ENCODE measurements at regions not wholly inside any gene's neighbourhood (a gene's known extent, or its start where the extent isn't known, plus 50 kb on each side); places are given as distances from the start of the nearest gene placed in this dataset.

- Histone ChIP-seq H3K27ac (ENCODE audit: extremely low read depth, low read depth, low read length) (no peak overlapping the region), H3K4me3 (ENCODE audit: low read depth, low read length) (no peak overlapping the region), H3K36me3 (ENCODE audit: control insufficient read depth in 2 of 2, insufficient read depth in 1 of 2, low read length in 2 of 2) (no peaks in the 10 kb centered on the region), H3K9me3 (ENCODE audit: control insufficient read depth, insufficient read depth, low read depth, low read length) (no peaks in the 10 kb centered on the region), H3K4me1 (ENCODE audit: control insufficient read depth, insufficient read depth, low read length) (no peaks in the 10 kb centered on the region)
- ChIA-PET POLR2A (no interaction called here), CTCF (no interaction called here)
- TF ChIP-seq ZNF324 (tag by site-specific recombination; IDR thresholded peaks at IDR 0.05) = no peak
- TF ChIP-seq ZNF266 (tag by site-specific recombination; IDR thresholded peaks at IDR 0.05; ENCODE audit: low read depth) = no peak
- no peak for TF ChIP-seq ZNF138 (tag by site-specific recombination; IDR thresholded peaks at IDR 0.05; ENCODE audit: borderline replicate concordance)
- TF ChIP-seq INSM2 (tag by site-specific recombination; IDR thresholded peaks at IDR 0.05) = no peak
- TF ChIP-seq ZBTB17 (tag by site-specific recombination; IDR thresholded peaks at IDR 0.05) = no peak
- TF ChIP-seq ZNF148 (tag by site-specific recombination; IDR thresholded peaks at IDR 0.05; ENCODE audit: borderline replicate concordance) = no peak
- TF ChIP-seq ZNF658 (tag by site-specific recombination; IDR thresholded peaks at IDR 0.05) = no peak
- TF ChIP-seq ZNF114 (tag by site-specific recombination; IDR thresholded peaks at IDR 0.05) = no peak
- no peak for TF ChIP-seq ZNF16 (tag by site-specific recombination; IDR thresholded peaks at IDR 0.05; ENCODE audit: low read depth)
- TF ChIP-seq ELK4 (IDR thresholded peaks at IDR 0.05; ENCODE audit: borderline replicate concordance, low read depth, low read length) = no peak
- no peak for TF ChIP-seq ZFP37 (tag by site-specific recombination; IDR thresholded peaks at IDR 0.05)
- no peak for TF ChIP-seq TRIM28 (IDR thresholded peaks at IDR 0.05; ENCODE audit: borderline replicate concordance, low read length)
- TF ChIP-seq ZNF174 (tag by site-specific recombination; IDR thresholded peaks at IDR 0.05) = no peak
Measured at GRCh38 chr2:16266571-16266970, 326.2 kb downstream of the MYCN start.

GRCh38 chr2:16264931-16265540 is 324.7 kb downstream of the MYCN start:
- Histone ChIP-seq H3K27ac (ENCODE audit: extremely low read depth, low read depth, low read length) (no peak overlapping the region), H3K36me3 (ENCODE audit: control insufficient read depth in 2 of 2, insufficient read depth in 1 of 2, low read length in 2 of 2) (no peaks in the 10 kb centered on the region), H3K4me3 (ENCODE audit: low read depth, low read length) (no peak overlapping the region), H3K9me3 (ENCODE audit: control insufficient read depth, insufficient read depth, low read depth, low read length) (no peaks in the 10 kb centered on the region), H3K4me1 (ENCODE audit: control insufficient read depth, insufficient read depth, low read length) (no peaks in the 10 kb centered on the region)
- CTCF ChIA-PET = no interaction called here
- TF ChIP-seq ZNF366 (tag by site-specific recombination; conservative IDR thresholded peaks at IDR 0.05) (no peak), ZNF426 (tag by site-specific recombination; IDR thresholded peaks at IDR 0.05) (no peak)
- POLR2A ChIA-PET = no interaction called here

DNA sequence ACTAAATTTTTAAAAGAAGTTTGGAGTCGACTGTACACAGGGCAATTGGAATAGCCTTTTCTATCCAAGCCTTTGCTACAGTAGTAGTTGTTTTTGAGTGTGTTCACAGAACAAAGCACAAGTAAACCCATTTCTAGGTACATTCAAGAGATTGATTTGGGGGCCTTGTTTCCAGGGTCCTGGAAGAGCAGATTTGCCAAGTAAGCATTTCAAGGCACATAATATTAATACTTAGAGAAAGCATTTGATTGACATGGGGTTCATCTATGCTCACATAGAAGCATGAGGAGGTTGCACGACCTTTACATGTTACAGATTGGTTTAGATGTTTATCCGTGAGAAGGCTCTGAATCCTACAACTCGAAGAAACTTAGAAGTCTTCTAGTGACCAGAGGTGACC is 324.1 kb downstream of the MYCN start:
- Histone ChIP-seq H3K4me1 (ENCODE audit: control insufficient read depth, insufficient read depth, low read length) (no peaks in the 10 kb centered on the region), H3K4me3 (ENCODE audit: low read depth, low read length) (no peak overlapping the region), H3K27ac (ENCODE audit: extremely low read depth, low read depth, low read length) (no peak overlapping the region), H3K9me3 (ENCODE audit: control insufficient read depth, insufficient read depth, low read depth, low read length) (no peaks in the 10 kb centered on the region), H3K36me3 (ENCODE audit: control insufficient read depth in 2 of 2, insufficient read depth in 1 of 2, low read length in 2 of 2) (no peaks in the 10 kb centered on the region)
- ChIA-PET POLR2A (no interaction called here), CTCF (no interaction called here)
- TF ChIP-seq ZNF704 (tag by site-specific recombination; IDR thresholded peaks at IDR 0.05) (no peak), ZNF510 (tag by site-specific recombination; IDR thresholded peaks at IDR 0.05; ENCODE audit: insufficient replicate concordance) (no peak), ZNF184 (tag by site-specific recombination; IDR thresholded peaks at IDR 0.05) (no peak), ZNF112 (tag by site-specific recombination; IDR thresholded peaks at IDR 0.05) (no peak), ZNF777 (tag by site-specific recombination; IDR thresholded peaks at IDR 0.05; ENCODE audit: borderline replicate concordance) (no peak), ZNF155 (tag by site-specific recombination; IDR thresholded peaks at IDR 0.05) (no peak)
